Esophagus muscularis mucosa (tissue), 3 donors: ENCODE measurements at regions not wholly inside any gene's neighbourhood (a gene's known extent, or its start where the extent isn't known, plus 50 kb on each side); places are given as distances from the start of the nearest gene placed in this dataset.

Experiments
- CTCF ChIP-seq, 3 experiments: fragments of 200-600 bp in 2 of 3; fragments of 450-650 bp in 1 of 3; sonication (generic) in 2 of 3; IDR thresholded peaks; one replicate each; pipeline ENCODE4 v1.5.1; 2017 to 2019; ENCODE audit warnings: antibody characterized with exemption in 3 of 3, mild to moderate bottlenecking in 2 of 3, moderate library complexity in 1 of 3
- EP300 ChIP-seq: sonication (generic); formaldehyde crosslinking; IDR thresholded peaks from one replicate; pipeline ENCODE4 v1.6.1; 2017; ENCODE audit warnings: antibody characterized with exemption

- TF ChIP-seq CTCF (IDR thresholded peaks at IDR 0.05) (no peak), EP300 (no peak)
These were observed 98.9 kb downstream of the ACKR3 start for GRCh38 chr2:236668531-236668969.
